MG63 (cell line): ENCODE measurements at regions not wholly inside any gene's neighbourhood (a gene's known extent, or its start where the extent isn't known, plus 50 kb on each side); places are given as distances from the start of the nearest gene placed in this dataset.

ENCODE experiments used
- DNase-seq: peaks from one replicate; pipeline ENCODE4 v3.0.0-alpha.2; 2020
- H3K27me3 ChIP-seq: fragments of 250-450 bp; sonication (Bioruptor Pico); 2 replicates; pipeline ENCODE4 v1.5.1; 2020; ENCODE audit warnings: mild to moderate bottlenecking, moderate library complexity
- H3K36me3 ChIP-seq: fragments of 250-450 bp; sonication (Bioruptor Pico); 2 replicates; pipeline ENCODE4 v1.5.1; 2020; ENCODE audit warnings: mild to moderate bottlenecking, moderate library complexity
- H3K4me3 ChIP-seq: fragments of 250-450 bp; sonication (Bioruptor Pico); 2 replicates; pipeline ENCODE4 v1.5.1; 2020; ENCODE audit warnings: mild to moderate bottlenecking, moderate library complexity
- H3K9me3 ChIP-seq: fragments of 250-450 bp; sonication (Bioruptor Pico); 2 replicates; pipeline ENCODE4 v1.5.1; 2020; ENCODE audit warnings: mild to moderate bottlenecking, moderate library complexity

- no peaks in the 10 kb centered on the region for H3K36me3 ChIP-seq
- no peaks in the 10 kb centered on the region for H3K27me3 ChIP-seq
- no peak overlapping the region for H3K4me3 ChIP-seq
- DNase-seq = no peak
- H3K9me3 ChIP-seq = no peaks in the 10 kb centered on the region
These were observed 123.6 kb upstream of the POM121L12 start for GRCh38 chr7:52911795-52912194.

GRCh38 chr7:52911326-52911725 is 124.1 kb upstream of the POM121L12 start:
- no peak for DNase-seq
- no peaks in the 10 kb centered on the region for H3K9me3 ChIP-seq
- H3K4me3 ChIP-seq = no peak overlapping the region
- H3K36me3 ChIP-seq = no peaks in the 10 kb centered on the region
- H3K27me3 ChIP-seq = no peaks in the 10 kb centered on the region

GRCh38 chr7:52909935-52910334 is 125.5 kb upstream of the POM121L12 start:
- Histone ChIP-seq H3K27me3 (no peaks in the 10 kb centered on the region), H3K36me3 (no peaks in the 10 kb centered on the region), H3K9me3 (no peaks in the 10 kb centered on the region), H3K4me3 (no peak overlapping the region)
- DNase-seq = no peak

- Histone ChIP-seq H3K9me3 (no peaks in the 10 kb centered on the region), H3K36me3 (no peaks in the 10 kb centered on the region), H3K27me3 (no peaks in the 10 kb centered on the region), H3K4me3 (no peak overlapping the region)
- DNase-seq = no peak
These were observed 126.3 kb upstream of the POM121L12 start for GRCh38 chr7:52909131-52909530.

GRCh38 chr7:52897713-52898112 is 137.7 kb upstream of the POM121L12 start:
- no peak for DNase-seq
- Histone ChIP-seq H3K4me3 (no peak overlapping the region), H3K27me3 (no peaks in the 10 kb centered on the region)

GRCh38 chr7:52897288-52897687 is 138.1 kb upstream of the POM121L12 start:
- no peak overlapping the region for H3K4me3 ChIP-seq
- no peaks in the 10 kb centered on the region for H3K36me3 ChIP-seq
- no peaks in the 10 kb centered on the region for H3K27me3 ChIP-seq
- DNase-seq = no peak
- no peaks in the 10 kb centered on the region for H3K9me3 ChIP-seq

More at GRCh38 chr7:52897713-52898112, 137.7 kb upstream of the POM121L12 start:
- H3K36me3 ChIP-seq = no peaks in the 10 kb centered on the region
- no peaks in the 10 kb centered on the region for H3K9me3 ChIP-seq

GRCh38 chr7:52877240-52877639 is 158.2 kb upstream of the POM121L12 start:
- Histone ChIP-seq H3K36me3 (no peaks in the 10 kb centered on the region), H3K9me3 (no peaks in the 10 kb centered on the region), H3K4me3 (no peak overlapping the region), H3K27me3 (no peaks in the 10 kb centered on the region)
- no peak for DNase-seq

- H3K36me3 ChIP-seq = no peaks in the 10 kb centered on the region
- DNase-seq = no peak
- H3K27me3 ChIP-seq = no peaks in the 10 kb centered on the region
- no peak overlapping the region for H3K4me3 ChIP-seq
- H3K9me3 ChIP-seq = no peaks in the 10 kb centered on the region
These were observed 159.0 kb upstream of the POM121L12 start for GRCh38 chr7:52876402-52876801.

GRCh38 chr7:52863652-52864051 is 171.8 kb upstream of the POM121L12 start:
- H3K9me3 ChIP-seq = no peaks in the 10 kb centered on the region
- no peak for DNase-seq
- H3K27me3 ChIP-seq = no peaks in the 10 kb centered on the region
- H3K36me3 ChIP-seq = no peaks in the 10 kb centered on the region
- H3K4me3 ChIP-seq = no peak overlapping the region

- Histone ChIP-seq H3K36me3 (no peaks in the 10 kb centered on the region), H3K9me3 (no peaks in the 10 kb centered on the region), H3K4me3 (no peak overlapping the region), H3K27me3 (no peaks in the 10 kb centered on the region)
- DNase-seq = no peak
These were observed 173.1 kb upstream of the POM121L12 start for GRCh38 chr7:52862321-52862720.

GRCh38 chr7:52857367-52857766 is 178.1 kb upstream of the POM121L12 start:
- no peak overlapping the region for H3K4me3 ChIP-seq
- H3K36me3 ChIP-seq = no peaks in the 10 kb centered on the region
- no peak for DNase-seq
- no peaks in the 10 kb centered on the region for H3K27me3 ChIP-seq
- no peaks in the 10 kb centered on the region for H3K9me3 ChIP-seq

- H3K27me3 ChIP-seq = no peaks in the 10 kb centered on the region
- no peak overlapping the region for H3K4me3 ChIP-seq
- no peaks in the 10 kb centered on the region for H3K36me3 ChIP-seq
- DNase-seq = no peak
- H3K9me3 ChIP-seq = no peaks in the 10 kb centered on the region
These were observed 180.8 kb upstream of the POM121L12 start for GRCh38 chr7:52854681-52855080.

- H3K27me3 ChIP-seq = no peaks in the 10 kb centered on the region
- DNase-seq = no peak
These were observed 183.9 kb upstream of the POM121L12 start for GRCh38 chr7:52851547-52851946.

GRCh38 chr7:52843436-52843835 is 192.0 kb upstream of the POM121L12 start:
- Histone ChIP-seq H3K4me3 (no peak overlapping the region), H3K9me3 (no peaks in the 10 kb centered on the region), H3K27me3 (no peaks in the 10 kb centered on the region), H3K36me3 (no peaks in the 10 kb centered on the region)
- DNase-seq = no peak

More at GRCh38 chr7:52851547-52851946, 183.9 kb upstream of the POM121L12 start:
- Histone ChIP-seq H3K36me3 (no peaks in the 10 kb centered on the region), H3K9me3 (no peaks in the 10 kb centered on the region), H3K4me3 (no peak overlapping the region)

- Histone ChIP-seq H3K27me3 (no peaks in the 10 kb centered on the region), H3K9me3 (no peaks in the 10 kb centered on the region), H3K4me3 (no peak overlapping the region), H3K36me3 (no peaks in the 10 kb centered on the region)
- DNase-seq = no peak
These were observed 193.1 kb upstream of the POM121L12 start for GRCh38 chr7:52842202-52842900.

- H3K4me3 ChIP-seq = no peak overlapping the region
- no peaks in the 10 kb centered on the region for H3K9me3 ChIP-seq
- DNase-seq = no peak
- no peaks in the 10 kb centered on the region for H3K36me3 ChIP-seq
- H3K27me3 ChIP-seq = no peaks in the 10 kb centered on the region
These were observed 196.4 kb upstream of the POM121L12 start for GRCh38 chr7:52838981-52839411.

- H3K27me3 ChIP-seq = no peaks in the 10 kb centered on the region
- H3K36me3 ChIP-seq = no peaks in the 10 kb centered on the region
- no peaks in the 10 kb centered on the region for H3K9me3 ChIP-seq
- DNase-seq = no peak
- no peak overlapping the region for H3K4me3 ChIP-seq
These were observed 204.1 kb upstream of the POM121L12 start for GRCh38 chr7:52831321-52831720.

GRCh38 chr7:52830801-52831200 is 204.6 kb upstream of the POM121L12 start:
- H3K27me3 ChIP-seq = no peaks in the 10 kb centered on the region
- no peak overlapping the region for H3K4me3 ChIP-seq
- no peaks in the 10 kb centered on the region for H3K36me3 ChIP-seq
- DNase-seq = no peak
- no peaks in the 10 kb centered on the region for H3K9me3 ChIP-seq
